Activated T-cell treated with anti-CD3 and anti-CD28 coated beads, Interleukin-2, amount 50 U/mL, for 72 hours (primary cell): ENCODE measurements at regions not wholly inside any gene's neighbourhood (a gene's known extent, or its start where the extent isn't known, plus 50 kb on each side); places are given as distances from the start of the nearest gene placed in this dataset.

Experiments used
- ATAC-seq, 2 donors: fragments of 150-1000 bp; cut with Tn5 transposase; replicated peaks in 1 of 2; 2 replicates each; pipeline ENCODE4 v1.10.0; 2021; ENCODE audit warnings: moderate library complexity in 2 of 2, mild to moderate bottlenecking in 1 of 2
- DNase-seq, 2 donors: peaks; one replicate each; pipeline ENCODE4 v3.0.0; 2021 to 2022; ENCODE audit warnings: mixed read lengths in 1 of 2
- H3K27ac Mint-ChIP-seq: one replicate; pipeline ENCODE4 v1.8.0; 2022; ENCODE audit warnings: mild to moderate bottlenecking, moderate library complexity, mixed read lengths
- H3K27me3 Mint-ChIP-seq: one replicate; pipeline ENCODE4 v1.8.0; 2022; ENCODE audit warnings: low read depth, mixed read lengths
- H3K36me3 Mint-ChIP-seq, 2 donors: one replicate each; pipeline ENCODE4 v1.8.0; 2022; ENCODE audit warnings: mixed read lengths in 2 of 2, mild to moderate bottlenecking in 1 of 2; ENCODE audit not compliant: insufficient read depth in 2 of 2
- H3K4me1 Mint-ChIP-seq: one replicate; pipeline ENCODE4 v1.8.0; 2022; ENCODE audit warnings: low read depth, mixed read lengths
- H3K4me3 Mint-ChIP-seq, 2 donors: one replicate each; pipeline ENCODE4 v1.8.0; 2022; ENCODE audit warnings: mild to moderate bottlenecking in 2 of 2, mixed read lengths in 2 of 2, moderate library complexity in 2 of 2
- H3K9me3 Mint-ChIP-seq, 2 donors: one replicate each; pipeline ENCODE4 v1.8.0; 2022; ENCODE audit warnings: mixed read lengths in 2 of 2

DNA sequence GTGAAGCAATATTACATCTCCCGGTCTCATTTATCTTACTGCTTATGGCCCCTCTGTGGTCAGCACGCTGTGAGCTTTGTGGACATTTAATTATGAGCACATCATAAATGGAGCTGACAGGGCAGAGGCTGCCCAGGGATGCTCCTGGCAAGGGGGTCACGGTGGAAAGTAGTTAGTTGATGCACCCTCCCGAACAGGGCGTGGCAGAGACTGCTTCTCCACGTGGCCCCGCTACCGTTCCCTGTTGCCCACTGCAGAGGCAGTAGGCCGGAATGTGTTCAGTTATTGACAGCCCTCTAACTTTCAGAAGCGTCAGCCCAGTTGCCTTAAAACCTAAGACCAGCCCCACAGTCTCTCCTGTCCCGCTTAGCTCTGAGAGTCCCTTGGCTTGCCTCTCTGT, 180.3 kb upstream of the ZNF507 start:
- Mint-ChIP-seq H3K27me3 (peaks cover 8% of the 10 kb centered on the region), H3K4me1 (no peaks in the 10 kb centered on the region), H3K36me3 (no peaks in the 10 kb centered on the region), H3K27ac (no peak overlapping the region), H3K4me3 (no peak overlapping the region), H3K9me3 (no peaks in the 10 kb centered on the region)
- ATAC-seq: no peak
- no peak for DNase-seq

DNA sequence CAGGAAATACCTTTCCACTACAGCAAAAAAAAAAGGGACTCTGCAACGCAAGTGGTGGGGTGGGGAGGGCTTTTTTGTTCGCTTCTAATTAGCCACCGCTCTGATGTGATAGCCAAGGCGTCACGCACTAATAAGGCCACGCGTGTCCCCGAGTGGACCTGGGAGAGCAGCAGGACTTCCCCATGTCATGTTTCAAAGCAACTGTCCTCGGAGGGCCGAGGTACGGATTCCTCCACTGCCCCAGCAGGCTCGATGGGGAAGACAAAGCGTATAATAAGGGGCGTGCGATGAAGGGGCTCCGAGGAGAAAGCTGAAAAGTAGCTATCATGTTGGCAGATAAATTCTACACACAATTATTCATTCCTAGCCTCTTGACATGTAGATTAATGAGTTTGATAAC, 179.7 kb upstream of the ZNF507 start:
- Mint-ChIP-seq H3K4me3 (no peak overlapping the region), H3K9me3 (no peaks in the 10 kb centered on the region), H3K36me3 (no peaks in the 10 kb centered on the region), H3K4me1 (no peaks in the 10 kb centered on the region), H3K27me3 (peaks cover 8% of the 10 kb centered on the region), H3K27ac (no peak overlapping the region)
- ATAC-seq: no peak
- no peak for DNase-seq

DNA sequence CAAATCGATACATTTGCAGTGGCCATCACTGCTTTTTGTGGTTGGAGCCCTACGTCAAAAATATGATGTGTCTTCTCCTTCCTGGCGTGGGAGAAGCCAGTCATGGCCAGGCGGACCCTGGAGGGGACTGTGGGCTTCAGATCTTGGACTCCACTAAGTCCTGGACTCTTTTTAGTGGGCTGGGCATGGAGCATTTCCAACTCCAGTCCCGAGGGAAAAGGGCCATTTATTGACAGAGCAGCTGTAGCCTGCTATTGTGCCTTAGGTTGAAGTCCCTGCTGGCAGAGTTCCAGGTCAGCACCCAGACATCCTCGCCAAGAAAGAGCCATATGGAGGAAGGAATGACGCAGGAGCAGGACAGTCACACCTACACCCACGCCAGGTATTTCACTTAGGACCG, 179.2 kb upstream of the ZNF507 start:
- peaks cover 8% of the 10 kb centered on the region for H3K27me3 Mint-ChIP-seq
- H3K9me3 Mint-ChIP-seq: no peaks in the 10 kb centered on the region
- H3K36me3 Mint-ChIP-seq: no peaks in the 10 kb centered on the region
- H3K27ac Mint-ChIP-seq: no peak overlapping the region
- no peak overlapping the region for H3K4me3 Mint-ChIP-seq
- ATAC-seq: no peak
- DNase-seq: no peak
- no peaks in the 10 kb centered on the region for H3K4me1 Mint-ChIP-seq

DNA sequence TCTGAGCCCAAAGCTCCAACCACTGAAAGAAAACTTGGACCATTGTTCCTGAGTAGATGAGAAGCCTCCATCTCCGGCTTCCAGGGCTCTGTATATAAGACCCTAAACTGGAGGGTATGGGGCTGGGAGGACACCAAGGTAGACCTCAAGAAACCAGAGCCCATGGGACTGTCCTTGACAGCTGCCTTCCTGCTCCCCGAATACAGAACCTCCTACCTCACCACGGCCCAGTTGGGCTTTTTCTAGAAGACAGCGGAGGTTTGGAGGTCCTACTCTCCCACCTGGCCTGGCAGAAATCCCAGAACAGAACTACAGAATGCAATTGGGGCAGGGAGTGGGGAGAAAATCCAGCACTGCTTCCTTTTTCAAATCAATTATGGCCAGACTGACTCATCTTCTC, 177.3 kb upstream of the ZNF507 start:
- Mint-ChIP-seq H3K27me3 (peaks cover 8% of the 10 kb centered on the region), H3K36me3 (no peaks in the 10 kb centered on the region), H3K4me3 (no peak overlapping the region), H3K9me3 (no peaks in the 10 kb centered on the region), H3K4me1 (no peaks in the 10 kb centered on the region), H3K27ac (no peak overlapping the region)
- DNase-seq (no peak), ATAC-seq (no peak)

DNA sequence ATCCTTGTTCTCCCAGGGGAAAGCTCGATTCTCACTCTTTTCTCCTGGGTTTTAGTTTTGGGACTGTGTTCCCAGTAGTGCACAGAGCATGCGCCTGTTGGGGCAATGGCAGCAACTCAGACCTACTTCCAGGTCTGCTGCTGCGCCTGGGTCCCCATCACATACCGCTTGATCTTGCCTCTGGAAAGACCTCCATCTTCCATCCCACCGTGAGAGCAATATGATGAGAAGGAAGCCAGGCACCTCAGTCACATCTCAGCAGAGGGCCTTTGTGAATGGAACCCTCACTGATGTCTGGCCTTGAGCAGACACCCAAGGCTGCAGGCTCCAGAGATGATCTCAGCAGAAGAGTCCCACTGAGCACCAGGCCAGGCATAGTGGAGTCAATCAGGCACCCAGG, 176.8 kb upstream of the ZNF507 start:
- Mint-ChIP-seq H3K9me3 (no peaks in the 10 kb centered on the region), H3K27ac (no peak overlapping the region), H3K4me1 (no peaks in the 10 kb centered on the region), H3K4me3 (no peak overlapping the region), H3K36me3 (no peaks in the 10 kb centered on the region), H3K27me3 (peaks cover 8% of the 10 kb centered on the region)
- DNase-seq (no peak), ATAC-seq (no peak)

DNA sequence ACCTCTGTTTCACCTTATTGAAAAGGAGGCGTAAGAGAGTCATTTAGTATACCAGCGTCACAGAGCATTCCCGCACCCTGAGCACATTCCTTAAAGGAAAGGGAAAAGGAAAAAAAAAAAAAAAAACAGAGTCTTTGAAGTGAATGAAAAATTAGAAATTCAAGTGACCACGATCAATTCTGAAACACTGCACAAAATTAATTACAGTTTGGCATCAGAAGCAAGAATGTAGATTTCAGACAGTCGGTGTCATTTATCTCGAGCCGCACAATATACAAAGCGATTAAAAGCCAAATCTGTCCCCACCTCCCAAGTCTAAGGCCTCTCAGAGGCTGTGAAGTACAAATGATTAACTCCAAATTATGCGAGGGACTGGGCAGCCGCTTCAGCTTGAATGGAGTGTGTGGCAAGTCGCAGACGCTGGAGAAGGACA, 173.7 kb upstream of the ZNF507 start:
- no peaks in the 10 kb centered on the region for H3K36me3 Mint-ChIP-seq
- H3K4me1 Mint-ChIP-seq: no peaks in the 10 kb centered on the region
- no peak overlapping the region for H3K4me3 Mint-ChIP-seq
- no peaks in the 10 kb centered on the region for H3K9me3 Mint-ChIP-seq
- no peak for ATAC-seq
- no peaks in the 10 kb centered on the region for H3K27me3 Mint-ChIP-seq
- no peak for DNase-seq
- H3K27ac Mint-ChIP-seq: no peak overlapping the region

DNA sequence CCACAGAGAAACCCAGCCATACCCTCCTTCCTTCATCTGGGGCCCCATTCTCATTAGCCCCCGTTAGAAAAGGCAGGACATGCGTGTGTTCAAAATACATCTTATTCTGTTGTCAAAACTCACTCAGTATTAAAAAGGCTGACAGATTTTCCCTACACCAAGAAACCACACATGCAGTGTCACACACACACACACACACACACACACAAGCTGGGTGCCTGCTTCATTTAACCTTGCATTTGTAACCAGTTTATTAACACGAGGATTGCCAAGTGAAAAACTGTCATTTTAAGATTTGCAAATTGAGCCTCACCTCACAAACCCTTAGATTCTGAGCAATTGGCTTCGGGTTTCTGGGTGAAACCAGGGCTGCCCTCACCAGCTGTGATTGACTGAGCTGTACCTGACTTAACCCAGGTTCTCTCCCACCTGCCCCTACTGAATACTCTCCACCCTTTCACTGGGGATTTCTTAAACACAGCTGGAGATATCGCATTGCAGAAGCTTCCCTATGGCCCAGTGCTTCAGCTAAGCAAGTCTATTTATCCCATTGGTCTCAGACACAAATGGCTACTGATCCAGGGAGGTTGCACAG, 172.7 kb upstream of the ZNF507 start:
- Mint-ChIP-seq H3K27ac (no peak overlapping the region), H3K27me3 (no peaks in the 10 kb centered on the region), H3K4me1 (no peaks in the 10 kb centered on the region), H3K4me3 (no peak overlapping the region), H3K36me3 (no peaks in the 10 kb centered on the region), H3K9me3 (no peaks in the 10 kb centered on the region)
- ATAC-seq (no peak), DNase-seq (no peak)

DNA sequence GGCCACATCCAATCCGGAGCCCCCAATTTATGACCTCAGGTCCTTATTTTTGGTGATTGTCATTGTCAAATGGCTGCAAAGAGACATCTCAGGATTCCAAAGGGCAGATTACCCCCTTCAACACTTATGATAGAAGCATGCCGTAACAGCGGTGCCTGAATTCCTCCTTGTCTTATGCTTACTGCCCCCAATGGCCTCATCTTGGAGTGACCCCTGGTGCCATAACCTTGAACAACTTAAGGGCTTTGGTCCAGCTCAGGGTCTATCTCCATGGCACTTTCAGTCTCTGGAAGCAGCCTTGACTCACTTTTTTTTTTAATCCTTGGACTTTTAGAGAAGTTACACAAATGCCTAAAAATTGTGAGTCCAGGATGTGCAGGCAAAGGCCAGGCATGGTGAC, 171.6 kb upstream of the ZNF507 start:
- H3K4me3 Mint-ChIP-seq: no peak overlapping the region

DNA sequence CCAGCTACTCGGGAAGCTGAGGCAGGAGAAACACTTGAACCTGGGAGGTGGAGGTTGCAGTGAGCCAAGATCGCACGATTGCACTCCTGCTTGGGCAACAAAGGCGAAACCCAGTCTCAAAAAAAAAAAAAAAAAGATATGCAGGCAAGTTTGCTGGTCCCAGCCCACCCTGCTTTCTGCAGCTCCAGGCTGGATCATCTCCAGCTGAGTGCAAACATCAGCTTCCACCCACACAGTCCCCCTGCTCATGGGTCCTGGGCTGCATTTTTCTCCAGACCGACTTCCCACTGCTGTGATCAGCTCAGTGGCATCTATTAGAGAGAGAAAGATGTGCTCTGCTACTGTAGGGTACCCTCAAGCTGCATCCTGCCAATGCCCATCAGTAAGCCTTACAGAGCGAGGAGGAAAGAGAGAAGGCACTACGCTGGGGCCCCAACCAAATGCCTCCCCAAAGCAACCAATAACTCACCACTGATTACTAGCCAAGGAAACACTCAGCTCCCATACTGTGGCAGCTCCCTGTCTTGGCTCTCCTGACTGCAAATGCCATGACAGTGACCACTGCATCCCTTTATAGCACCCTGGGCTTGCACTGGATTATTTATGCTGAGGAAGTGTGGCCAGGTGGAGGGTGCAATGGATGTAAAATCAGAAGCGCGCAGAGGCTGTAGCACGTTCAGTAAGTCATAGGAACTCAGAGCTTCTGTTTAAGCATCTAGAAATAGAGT, 170.9 kb upstream of the ZNF507 start:
- no peak for ATAC-seq
- no peaks in the 10 kb centered on the region for H3K27me3 Mint-ChIP-seq
- H3K27ac Mint-ChIP-seq: no peak overlapping the region
- H3K9me3 Mint-ChIP-seq: no peaks in the 10 kb centered on the region
- H3K4me1 Mint-ChIP-seq: no peaks in the 10 kb centered on the region
- no peak for DNase-seq
- no peaks in the 10 kb centered on the region for H3K36me3 Mint-ChIP-seq
- H3K4me3 Mint-ChIP-seq: no peak overlapping the region

More for the DNA sequence above, 171.6 kb upstream of the ZNF507 start:
- Mint-ChIP-seq H3K4me1 (no peaks in the 10 kb centered on the region), H3K36me3 (no peaks in the 10 kb centered on the region), H3K27ac (no peak overlapping the region), H3K27me3 (no peaks in the 10 kb centered on the region), H3K9me3 (no peaks in the 10 kb centered on the region)
- ATAC-seq (no peak), DNase-seq (no peak)

DNA sequence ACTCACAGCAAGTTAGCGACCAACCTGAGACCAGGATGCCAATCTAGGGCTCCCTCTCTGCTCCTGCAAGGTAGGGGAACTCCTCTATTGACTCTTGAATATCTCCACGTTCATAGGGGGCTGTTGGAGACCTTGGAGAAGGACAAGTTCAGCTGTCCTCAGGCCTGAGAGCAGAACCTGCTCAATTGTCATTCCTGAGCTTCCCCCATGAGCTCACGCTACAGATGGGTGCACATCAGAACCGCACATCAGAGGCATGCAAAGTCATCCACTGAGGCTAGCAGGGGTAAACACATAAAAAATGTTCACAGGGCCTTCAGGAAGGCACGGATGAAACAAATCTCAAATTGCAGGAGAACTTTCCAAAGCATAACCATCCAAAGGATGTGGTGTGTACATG, 168.8 kb upstream of the ZNF507 start:
- H3K4me3 Mint-ChIP-seq: no peak overlapping the region
- ATAC-seq: no peak
- H3K9me3 Mint-ChIP-seq: no peaks in the 10 kb centered on the region
- no peaks in the 10 kb centered on the region for H3K36me3 Mint-ChIP-seq
- no peak for DNase-seq
- no peaks in the 10 kb centered on the region for H3K4me1 Mint-ChIP-seq
- no peaks in the 10 kb centered on the region for H3K27me3 Mint-ChIP-seq
- no peak overlapping the region for H3K27ac Mint-ChIP-seq

DNA sequence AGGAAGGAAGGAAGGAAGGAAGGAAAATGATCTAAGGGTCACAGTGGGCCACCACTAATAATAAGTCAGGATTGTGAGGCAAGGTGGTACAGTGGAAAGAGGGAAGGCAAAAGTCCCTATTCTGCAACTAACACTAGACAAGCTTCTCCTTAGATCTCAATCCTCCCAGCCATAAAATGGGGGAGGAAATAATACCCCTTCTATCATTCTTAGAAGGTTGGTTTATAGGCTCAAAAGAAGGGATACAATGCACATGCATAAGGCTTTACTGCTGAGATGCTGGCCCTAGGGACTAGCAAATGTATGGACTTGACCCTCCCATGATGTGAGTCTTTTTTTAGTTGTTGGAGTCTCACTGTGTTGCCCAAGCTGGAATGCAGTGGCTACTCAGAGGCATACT, 167.7 kb upstream of the ZNF507 start:
- H3K27me3 Mint-ChIP-seq: no peaks in the 10 kb centered on the region
- H3K4me3 Mint-ChIP-seq: no peak overlapping the region

DNA sequence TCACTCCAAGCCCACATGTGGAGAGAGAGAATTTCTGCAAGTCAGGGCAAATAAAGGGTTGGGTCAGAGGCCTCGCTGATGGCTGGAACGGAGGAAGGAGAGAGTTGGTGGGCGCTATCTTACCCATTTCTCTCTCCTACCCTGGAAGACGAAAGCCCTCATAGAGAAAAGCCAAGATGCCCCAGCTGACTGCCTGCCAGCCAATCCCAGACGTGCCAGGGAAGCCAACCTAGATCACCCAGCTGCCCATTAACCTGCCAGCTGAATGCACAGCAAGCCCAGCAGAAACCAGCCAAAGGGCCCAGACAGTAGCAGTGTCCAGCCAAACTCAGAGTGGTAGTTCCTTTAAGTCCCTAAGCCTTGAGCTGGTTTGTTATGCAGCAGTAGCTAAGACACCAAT, 167.0 kb upstream of the ZNF507 start:
- Mint-ChIP-seq H3K27ac (no peak overlapping the region), H3K4me1 (no peaks in the 10 kb centered on the region), H3K4me3 (no peak overlapping the region), H3K36me3 (no peaks in the 10 kb centered on the region), H3K27me3 (no peaks in the 10 kb centered on the region), H3K9me3 (peaks cover 0 to under 1% of the 10 kb centered on the region in 2 donors)
- DNase-seq (no peak), ATAC-seq (no peak)

More for the DNA sequence above, 167.7 kb upstream of the ZNF507 start:
- Mint-ChIP-seq H3K9me3 (no peaks in the 10 kb centered on the region), H3K4me1 (no peaks in the 10 kb centered on the region), H3K36me3 (no peaks in the 10 kb centered on the region), H3K27ac (no peak overlapping the region)
- DNase-seq (no peak), ATAC-seq (no peak)

DNA sequence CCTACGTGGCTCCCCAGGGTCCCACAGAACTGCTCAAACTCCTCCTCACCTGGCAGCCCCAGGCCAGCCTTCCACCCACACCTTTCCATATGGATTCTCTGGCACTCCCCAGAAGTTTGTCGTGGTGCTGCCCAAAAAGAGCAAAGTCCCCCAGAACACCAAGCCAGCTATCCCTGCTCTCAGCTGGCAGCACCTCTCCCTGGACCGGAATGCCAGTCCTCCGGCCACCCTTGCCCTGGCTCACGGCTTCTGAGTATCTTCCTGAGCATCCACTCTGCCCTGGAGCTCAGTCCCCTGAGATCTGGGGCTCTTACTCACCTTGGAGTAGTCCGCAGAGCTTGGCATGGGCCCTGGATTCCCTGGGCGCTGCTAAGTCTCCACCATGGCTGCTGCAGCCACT, 166.5 kb upstream of the ZNF507 start:
- H3K36me3 Mint-ChIP-seq: no peaks in the 10 kb centered on the region
- no peak overlapping the region for H3K4me3 Mint-ChIP-seq
- no peak for ATAC-seq
- H3K4me1 Mint-ChIP-seq: no peaks in the 10 kb centered on the region
- no peak overlapping the region for H3K27ac Mint-ChIP-seq
- no peak for DNase-seq
- H3K27me3 Mint-ChIP-seq: no peaks in the 10 kb centered on the region
- H3K9me3 Mint-ChIP-seq: peaks cover 0 to 2% of the 10 kb centered on the region in 2 donors
